Left ventricle myocardium superior (tissue), 1 donor: ENCODE measurements at regions not wholly inside any gene's neighbourhood (a gene's known extent, or its start where the extent isn't known, plus 50 kb on each side); places are given as distances from the start of the nearest gene placed in this dataset.

Experiments
- ATAC-seq: fragments of 200-7000 bp; cut with Tn5 transposase; one replicate; pipeline ENCODE4 v1.9.1; 2020; ENCODE audit warnings: mild to moderate bottlenecking, moderate library complexity
- DNase-seq: peaks from one replicate; pipeline ENCODE4 v3.0.0-alpha.2; 2020
- intact Hi-C: fragments of 100-400 bp; cut with micrococcal nuclease; formaldehyde crosslinking; loops from one replicate; pipeline ENCODE4 v1.11.0; 2022
- donor health status: DM: no; HTN: yes; CAD: no; lungs with severe emphysema.

DNA sequence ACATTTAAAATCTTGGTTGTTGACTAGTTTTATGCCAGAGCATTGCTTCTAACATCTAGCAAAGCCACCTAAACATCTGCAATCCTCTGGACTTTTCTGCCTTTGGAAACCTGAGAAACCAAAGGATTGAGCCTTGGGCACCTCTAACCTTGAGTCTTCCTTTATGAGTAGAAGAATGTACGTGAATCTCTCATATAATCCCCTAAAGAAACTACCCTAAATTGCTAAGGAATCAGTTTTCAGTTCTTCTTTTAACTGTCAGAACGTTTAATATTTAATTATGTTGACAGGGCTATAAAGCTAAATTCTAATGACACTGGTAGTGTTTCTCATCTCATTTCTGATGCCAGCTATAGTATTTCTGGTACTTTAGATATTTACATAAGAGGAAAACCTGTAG, 997.3 kb downstream of the AMY1C start:
- ATAC-seq (no peak), DNase-seq (no peak)
- intact Hi-C loops, result no loop called here

DNA sequence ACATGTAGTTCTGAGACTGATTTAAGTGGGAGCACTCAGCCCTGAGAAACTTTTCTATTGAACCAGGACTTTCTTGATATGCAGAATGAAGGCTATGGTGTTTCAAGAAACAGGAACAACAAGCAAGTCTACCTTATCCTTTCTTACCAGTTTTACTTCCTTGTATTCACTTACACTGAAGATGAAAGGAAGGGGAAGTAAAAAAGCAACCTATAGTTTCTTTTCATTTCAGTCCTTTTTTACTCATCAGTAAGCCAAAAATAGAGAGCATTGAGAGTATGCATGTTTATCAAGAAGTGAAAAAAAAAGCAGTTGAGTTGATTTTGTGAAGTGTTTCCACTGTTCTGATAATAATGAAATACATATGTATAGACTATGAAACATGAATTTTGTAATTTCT, 1010.3 kb downstream of the AMY1C start:
- ATAC-seq (no peak), DNase-seq (no peak)
- intact Hi-C loops, result no loop called here

DNA sequence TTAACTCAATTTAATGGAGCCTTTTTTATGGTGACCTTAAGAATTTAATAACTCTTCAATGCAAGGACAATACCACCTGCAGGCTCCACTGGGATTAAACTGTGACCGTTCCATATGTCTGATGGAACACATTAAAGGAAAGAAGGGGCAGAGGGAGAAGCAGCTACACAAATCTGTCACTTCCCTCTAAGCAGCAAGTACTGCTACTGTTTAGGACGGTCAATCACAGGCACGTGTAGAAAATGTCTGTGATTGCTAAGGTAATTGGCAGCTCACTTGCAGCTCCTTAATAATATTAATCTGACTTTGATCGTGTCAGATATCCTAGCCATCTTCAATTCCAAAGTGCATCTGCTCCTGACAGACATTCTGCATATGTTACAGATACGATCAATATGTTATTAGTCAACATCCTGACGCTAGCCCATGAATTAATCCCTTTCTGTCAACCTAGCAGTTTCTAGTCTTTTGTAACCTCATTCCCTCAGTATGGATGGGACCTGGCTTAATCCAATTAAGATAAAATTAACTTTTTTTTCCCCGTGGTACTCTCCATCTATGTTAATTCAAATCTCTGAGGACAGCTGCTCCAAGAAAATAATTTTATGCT, 1012.4 kb downstream of the AMY1C start:
- ATAC-seq (no peak), DNase-seq (no peak)
- intact Hi-C loops, result no loop called here

DNA sequence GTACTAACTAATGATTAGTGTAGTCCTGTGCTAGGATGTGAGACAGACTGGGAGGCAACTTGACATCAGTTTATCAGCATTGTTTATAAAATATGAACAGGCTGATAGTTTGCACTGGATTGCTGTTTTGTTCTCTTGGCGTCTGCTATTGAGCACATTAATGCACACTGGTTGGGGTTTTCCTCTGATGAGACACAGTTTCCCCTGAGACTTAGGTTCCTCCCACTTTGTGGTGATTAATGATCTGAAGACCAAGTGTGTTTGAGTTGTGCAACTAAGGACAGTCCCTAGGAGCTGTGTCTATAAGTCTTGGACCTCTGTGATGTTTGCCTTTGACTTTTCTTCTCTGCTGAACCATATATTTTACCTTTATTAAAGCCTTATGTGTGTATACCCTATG, 1015.4 kb downstream of the AMY1C start:
- intact Hi-C loops, result no loop called here
- DNase-seq (no peak), ATAC-seq (no peak)

DNA sequence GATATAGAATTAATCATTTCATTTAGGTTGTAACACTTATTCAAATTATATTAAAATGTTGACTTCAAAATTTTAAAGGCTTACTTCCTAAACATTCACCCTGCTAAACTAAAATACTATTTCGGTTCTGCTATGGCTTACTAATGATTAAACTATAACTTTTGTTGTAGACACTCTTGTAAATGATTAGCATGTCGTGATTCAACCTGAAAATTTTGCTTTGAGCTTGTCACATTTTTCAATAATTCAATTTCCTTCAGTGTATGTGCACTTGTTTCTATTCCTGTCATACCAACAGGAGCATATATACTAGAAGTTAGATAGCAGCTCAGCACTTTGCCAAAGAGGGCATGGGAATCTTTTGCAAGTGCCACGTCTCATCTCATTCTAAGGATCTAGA, 1018.8 kb downstream of the AMY1C start:
- ATAC-seq, result no peak
- no peak for DNase-seq
- intact Hi-C loops, result no loop called here

DNA sequence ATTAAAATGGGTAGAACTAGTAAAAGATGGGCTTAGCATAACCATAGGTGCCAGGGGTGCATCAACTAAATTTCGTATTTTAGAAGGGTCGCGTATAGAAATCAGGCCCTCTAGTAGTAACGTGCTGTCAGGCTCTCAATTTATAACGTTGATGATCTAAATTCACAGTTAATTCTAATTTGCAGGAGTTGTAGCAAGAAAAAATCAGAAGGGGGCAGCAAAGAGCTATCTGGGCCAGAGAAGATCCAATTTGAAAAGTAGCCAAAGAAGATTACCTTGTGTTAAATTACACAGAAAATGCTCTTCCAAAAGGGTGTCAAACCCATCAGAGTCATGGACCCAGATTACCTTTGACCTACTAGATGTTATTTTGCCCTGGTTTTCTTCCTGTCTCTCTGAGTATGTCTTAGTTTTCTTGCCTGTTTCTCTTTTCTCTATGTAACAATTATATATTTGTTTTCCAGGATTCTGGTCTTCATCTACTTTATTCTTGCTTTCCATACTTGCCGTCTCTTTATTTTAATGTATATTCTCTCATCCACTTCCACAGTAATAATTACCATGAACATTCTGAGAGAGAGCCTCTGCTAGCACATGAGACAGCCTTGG, 1030.9 kb downstream of the AMY1C start:
- ATAC-seq (no peak), DNase-seq (no peak)
- intact Hi-C loops, result no loop called here

DNA sequence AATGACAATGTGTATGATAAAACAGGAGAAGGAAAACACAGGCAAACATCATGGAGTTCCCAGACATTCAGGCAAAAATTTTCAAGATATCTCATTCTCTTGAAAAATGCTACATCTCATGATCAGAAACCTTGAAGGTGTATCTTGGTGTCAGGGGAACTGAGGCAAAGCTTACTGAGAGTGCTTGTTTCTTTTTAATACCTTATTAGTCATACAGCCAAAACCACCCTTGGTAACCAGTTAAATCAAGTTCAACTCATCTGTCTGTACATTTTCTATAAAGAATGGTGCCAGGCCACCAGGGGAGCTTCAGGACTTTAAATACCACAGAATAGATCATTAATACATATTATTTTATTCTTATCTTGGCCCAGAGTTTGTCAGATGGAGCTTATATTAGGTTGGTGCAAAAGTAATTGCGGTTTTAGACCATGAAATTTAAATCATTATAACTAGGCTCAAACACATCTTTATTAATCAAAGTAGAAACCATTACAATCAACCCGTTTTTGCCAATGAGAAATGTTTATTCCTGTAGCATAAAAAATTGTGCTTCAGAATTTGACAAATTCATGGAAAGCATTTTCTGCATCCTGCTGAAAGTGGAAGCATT, 1036.0 kb downstream of the AMY1C start:
- ATAC-seq (no peak), DNase-seq (no peak)
- intact Hi-C loops, result no loop called here

DNA sequence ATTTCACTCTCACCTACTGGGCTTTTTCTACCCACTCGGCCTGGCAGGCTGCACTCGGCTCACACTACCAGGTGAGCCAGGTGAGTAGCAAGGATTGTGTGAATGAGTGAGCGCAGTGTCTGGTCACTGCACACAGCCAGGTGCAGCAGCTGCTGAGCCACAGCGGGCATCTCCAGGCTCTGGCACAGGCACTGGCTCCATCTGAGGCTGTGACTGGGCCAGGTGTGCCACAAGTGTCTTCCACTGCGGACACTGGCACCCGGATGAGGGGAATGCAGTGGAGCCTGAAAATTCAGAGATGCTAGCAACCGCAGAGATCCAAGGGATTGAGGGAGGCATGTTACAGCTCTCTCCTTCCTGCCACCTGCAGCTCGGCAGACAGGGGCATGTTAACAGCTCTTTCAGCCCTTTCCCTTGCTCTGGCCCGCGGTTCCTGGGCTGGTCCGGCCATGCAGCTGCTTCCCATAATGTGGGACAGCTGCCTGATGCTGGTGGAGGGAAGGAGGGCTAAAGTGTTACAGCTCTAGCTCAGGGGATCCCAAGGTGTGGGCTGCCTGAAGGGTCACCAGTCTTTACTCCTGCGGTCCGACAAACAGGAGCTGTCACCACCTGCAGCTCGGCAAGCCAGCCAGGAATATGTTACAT, 1038.3 kb downstream of the AMY1C start:
- ATAC-seq (no peak), DNase-seq (no peak)
- intact Hi-C loops, result no loop called here

DNA sequence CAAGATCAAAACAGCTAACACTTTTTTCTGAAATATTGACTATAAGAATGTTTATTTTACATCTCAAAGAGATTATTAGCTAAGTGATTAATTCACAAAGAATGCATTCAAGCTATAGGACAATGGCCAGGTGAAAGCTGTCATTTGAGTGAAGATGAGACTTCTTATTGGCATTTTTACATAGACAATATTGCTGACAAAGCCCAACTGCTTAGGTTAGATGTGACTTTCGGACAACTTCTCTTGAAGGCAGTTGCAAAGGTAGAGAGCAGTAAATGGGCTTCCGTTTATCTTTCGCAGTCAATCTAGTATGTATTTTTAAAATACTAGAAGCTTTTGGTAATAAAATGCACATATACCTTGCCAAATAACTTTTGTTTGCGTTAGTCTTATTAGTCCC, 1041.3 kb downstream of the AMY1C start:
- no peak for ATAC-seq
- no peak for DNase-seq

DNA sequence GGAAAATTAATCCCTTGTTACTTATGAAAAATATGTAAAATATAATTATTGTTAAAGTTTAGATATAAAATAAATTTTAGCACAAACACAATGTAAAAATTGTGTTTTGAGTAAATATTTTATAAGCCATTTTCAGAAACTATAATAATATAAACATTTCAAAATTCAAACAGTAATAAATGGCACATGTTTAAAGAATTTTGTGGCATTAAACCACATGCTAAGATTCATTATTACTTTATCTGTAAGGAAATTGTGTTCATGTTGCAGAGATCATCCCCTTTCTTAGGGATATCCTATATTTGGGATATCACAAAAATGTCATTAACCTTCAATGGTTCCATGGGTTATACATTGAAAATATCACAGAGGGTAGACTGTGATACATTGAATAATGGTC, 1044.3 kb downstream of the AMY1C start:
- no peak for DNase-seq
- ATAC-seq, result no peak
- intact Hi-C loops, result no loop called here

More for the DNA sequence above, 1041.3 kb downstream of the AMY1C start:
- intact Hi-C loops, result no loop called here

DNA sequence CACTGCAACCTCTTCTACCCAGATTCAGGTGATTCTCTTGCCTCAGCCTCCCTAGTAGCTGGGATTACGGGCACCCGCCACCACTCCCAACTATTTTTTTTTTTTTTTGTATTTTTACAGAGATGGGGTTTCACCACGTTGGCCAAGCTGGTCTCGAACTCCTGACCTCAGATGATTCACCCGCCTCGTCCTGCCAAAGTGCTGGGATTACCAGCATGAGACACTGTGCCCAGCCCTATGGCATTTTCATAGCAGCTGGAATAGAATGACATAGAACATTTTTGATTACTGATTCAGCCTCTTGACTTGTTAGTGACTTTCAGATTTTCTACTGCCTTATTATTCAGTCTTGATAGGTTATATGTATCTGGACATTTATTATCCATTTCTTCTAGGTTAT, 1046.2 kb downstream of the AMY1C start:
- ATAC-seq (no peak), DNase-seq (no peak)
- intact Hi-C loops, result no loop called here

DNA sequence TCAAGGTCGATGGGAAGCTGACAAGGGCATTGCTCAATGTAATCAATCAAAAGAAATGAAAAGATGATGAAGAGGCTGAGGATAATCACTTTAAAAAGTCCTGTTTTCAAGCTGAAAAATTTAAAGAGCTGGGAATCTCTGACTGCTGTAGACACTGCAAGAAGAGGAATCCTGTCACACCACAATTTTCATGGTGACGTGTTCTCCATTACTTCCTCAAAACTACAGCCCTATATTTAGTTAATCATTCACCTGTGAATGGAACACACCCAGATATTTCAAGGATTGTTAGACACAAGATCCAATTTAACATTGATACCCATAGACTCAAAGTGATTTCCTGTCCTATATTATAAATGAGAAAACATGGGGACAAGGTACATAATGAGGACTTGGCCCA, 1048.3 kb downstream of the AMY1C start:
- intact Hi-C loops, result no loop called here
- no peak for DNase-seq

DNA sequence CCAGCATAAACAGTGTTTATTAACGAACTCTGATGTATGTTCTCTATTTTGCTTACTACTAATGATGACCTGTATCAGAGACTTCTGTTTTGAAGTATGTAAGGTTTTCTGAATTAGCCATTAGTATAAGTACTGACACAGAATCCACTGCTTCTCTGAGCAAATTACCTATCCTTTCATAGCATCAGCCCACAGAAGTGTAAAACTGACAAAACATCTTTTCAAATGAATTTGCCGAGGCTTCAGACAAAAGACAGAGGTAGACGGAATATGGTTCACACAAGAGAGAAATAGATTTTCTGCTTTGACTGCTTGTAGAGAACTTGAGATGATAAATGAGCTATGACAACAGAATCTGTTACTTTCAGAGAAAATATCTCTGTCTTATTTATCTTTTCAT, 1051.6 kb downstream of the AMY1C start:
- DNase-seq (no peak), ATAC-seq (no peak)
- intact Hi-C loops, result no loop called here

More for the DNA sequence above, 1048.3 kb downstream of the AMY1C start:
- no peak for ATAC-seq

DNA sequence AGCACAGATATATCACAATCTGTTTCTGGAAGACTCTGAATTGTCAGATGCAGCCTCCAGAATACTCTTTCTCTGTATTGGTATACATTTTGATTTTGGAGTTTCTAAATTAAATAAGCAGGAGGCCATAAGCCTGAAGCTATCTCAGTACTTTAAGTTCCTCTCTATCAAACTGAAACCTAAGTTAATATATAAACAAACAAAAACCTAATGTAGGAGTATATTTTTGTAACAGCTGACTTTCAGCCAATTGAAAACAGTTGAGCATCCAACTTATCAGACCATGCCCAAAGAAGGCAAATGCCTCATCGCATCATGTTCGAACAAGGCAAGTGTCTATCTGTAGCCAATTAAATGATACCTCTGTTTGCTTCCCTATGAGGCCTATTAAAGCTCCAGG, 1054.4 kb downstream of the AMY1C start:
- ATAC-seq (no peak), DNase-seq (no peak)
- intact Hi-C loops, result no loop called here

DNA sequence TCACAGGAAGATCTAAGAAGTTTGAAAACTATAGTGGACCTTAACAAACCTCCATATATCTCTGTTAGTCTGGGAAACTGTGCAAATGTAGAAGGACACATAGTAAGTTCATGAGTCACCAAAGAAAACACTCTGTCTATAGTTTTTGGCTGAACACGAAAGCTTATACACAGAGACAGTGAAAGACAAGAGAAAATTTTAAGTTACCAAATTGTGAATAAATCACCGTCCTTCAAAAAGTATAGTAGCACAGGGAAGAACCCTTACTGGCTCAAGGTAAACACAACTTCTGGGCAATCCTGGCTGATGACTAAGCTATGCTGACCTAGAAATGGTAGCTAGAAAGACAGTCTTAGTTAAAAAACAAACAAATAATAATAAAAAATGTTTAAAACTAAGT, 1057.9 kb downstream of the AMY1C start:
- no peak for DNase-seq
- intact Hi-C loops, result no loop called here

DNA sequence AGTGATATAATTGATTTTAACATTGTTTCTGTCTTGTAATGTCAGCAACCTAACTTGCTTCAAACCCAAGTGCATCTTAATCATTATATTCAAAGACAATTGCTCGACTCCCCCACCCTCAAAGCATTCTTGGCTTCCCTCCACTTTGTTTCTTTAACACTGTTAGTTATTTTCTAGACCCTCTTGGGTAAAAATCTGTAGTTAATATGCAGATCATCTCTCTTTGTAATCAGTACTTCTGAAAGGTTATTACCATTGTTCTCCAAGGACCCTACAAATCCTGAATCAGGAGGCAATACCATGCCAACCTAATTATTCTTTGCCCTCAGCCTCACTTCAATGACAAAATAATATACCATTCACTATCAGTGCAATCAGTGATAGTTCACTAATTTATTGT, 1075.7 kb downstream of the AMY1C start:
- intact Hi-C loops, result no loop called here
- no peak for DNase-seq
- ATAC-seq, result no peak

More for the DNA sequence above, 1057.9 kb downstream of the AMY1C start:
- no peak for ATAC-seq

DNA sequence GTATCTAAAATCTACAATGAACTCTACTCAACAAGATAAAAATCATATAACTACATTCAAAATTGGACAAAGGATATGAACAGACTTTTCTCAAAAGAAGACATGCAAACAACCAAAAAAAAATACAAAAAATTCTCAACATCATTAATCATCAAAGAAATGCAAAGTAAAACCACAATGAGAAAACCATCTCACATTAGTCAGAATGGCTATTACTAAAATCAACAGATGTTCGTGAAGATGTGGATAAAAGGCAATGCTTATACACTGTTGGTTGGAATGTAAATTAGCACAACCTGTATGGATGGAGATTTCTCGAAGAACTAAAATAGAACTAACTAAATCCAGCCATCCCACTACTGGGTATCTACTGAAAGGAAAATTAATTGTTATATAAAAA, 1080.8 kb downstream of the AMY1C start:
- ATAC-seq (no peak), DNase-seq (no peak)
- intact Hi-C loops, result no loop called here

DNA sequence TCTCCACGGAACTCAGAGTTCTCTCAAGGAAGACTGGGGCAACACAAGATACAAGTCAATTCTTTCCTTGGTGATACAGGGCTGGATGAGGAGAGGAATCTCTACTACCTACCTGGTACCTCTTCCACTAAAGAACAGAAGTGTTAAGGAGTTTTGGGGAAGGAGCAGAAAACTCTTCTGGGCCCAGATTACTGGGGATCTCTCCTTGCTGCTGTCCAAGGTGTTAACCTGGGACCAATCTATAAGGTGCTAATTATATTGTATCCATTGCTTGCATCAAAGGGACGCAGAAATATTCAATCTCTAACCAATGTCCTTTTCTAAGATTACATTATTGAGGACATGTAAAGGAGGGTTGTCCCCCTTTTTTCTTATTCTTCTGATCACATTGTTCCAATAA, 1102.5 kb downstream of the AMY1C start:
- intact Hi-C loops, result no loop called here
- no peak for ATAC-seq
- no peak for DNase-seq

DNA sequence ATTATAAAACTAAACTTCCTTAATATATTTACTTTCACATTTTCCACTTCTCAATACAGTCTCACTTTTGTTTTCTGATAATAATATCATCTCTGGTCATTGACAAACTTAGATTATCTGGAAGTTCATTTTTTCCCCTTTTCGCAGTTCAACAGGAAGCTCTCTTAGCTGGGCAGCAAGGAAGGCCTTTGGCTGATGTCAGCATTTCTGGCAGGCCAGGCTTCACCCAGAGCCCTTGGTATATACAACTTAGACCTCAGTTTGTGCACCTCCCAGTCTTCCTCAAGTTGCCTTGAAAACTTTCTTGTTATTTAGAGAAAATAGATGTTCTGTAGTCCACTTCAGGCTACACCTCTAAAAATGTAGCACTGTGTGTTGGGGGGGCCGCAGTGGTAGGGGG, 1103.6 kb downstream of the AMY1C start:
- intact Hi-C loops, result no loop called here
- DNase-seq (no peak), ATAC-seq (no peak)

DNA sequence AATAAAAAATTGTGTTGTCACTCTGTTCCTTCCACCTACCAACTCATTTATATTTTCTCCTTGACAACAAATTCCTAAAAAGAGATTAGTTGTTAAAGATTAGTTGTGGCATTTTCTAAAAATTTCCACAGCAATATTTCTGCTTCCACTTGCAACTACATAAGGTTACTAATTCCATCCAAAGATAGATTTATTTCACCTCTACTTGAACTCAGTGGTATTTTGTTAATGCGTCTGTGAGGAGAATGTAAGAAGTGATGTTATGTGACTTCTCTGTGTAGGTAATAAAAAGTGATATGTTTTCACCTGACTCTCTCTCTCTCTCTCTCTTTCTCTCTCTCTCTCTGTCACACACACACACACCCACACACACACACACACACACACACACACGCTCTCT, 1104.8 kb downstream of the AMY1C start:
- intact Hi-C loops, result no loop called here
- DNase-seq (no peak), ATAC-seq (no peak)

DNA sequence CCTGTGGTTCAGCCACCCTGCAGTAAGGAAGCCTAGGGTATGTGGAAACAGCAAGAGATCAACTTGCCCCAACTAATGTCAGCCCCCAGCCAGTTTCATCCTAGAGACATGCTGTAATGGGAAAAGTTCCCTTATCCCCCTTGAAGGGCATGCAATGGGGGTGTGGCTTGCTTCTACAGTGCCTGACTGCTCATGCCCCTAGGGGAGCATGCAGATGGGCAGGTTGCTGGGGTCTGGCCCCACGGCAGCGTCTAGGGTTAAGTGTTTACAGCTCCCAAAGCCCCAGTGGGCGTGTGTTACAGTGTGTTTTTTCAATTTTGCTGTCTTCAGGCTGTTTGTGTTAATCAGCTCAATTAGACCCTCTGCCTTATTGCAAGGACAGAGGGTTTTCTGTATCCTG, 1105.9 kb downstream of the AMY1C start:
- DNase-seq, result no peak
- intact Hi-C loops, result no loop called here
- ATAC-seq, result no peak
